Activated gamma-delta T cell treated with Interleukin-2 at 50 U/mL for 16 hours (primary cell): ENCODE measurements at regions not wholly inside any gene's neighbourhood (a gene's known extent, or its start where the extent isn't known, plus 50 kb on each side); places are given as distances from the start of the nearest gene placed in this dataset.

Experiments used
- DNase-seq: peaks from one replicate; pipeline ENCODE4 v3.0.0-alpha.2; 2020

DNA sequence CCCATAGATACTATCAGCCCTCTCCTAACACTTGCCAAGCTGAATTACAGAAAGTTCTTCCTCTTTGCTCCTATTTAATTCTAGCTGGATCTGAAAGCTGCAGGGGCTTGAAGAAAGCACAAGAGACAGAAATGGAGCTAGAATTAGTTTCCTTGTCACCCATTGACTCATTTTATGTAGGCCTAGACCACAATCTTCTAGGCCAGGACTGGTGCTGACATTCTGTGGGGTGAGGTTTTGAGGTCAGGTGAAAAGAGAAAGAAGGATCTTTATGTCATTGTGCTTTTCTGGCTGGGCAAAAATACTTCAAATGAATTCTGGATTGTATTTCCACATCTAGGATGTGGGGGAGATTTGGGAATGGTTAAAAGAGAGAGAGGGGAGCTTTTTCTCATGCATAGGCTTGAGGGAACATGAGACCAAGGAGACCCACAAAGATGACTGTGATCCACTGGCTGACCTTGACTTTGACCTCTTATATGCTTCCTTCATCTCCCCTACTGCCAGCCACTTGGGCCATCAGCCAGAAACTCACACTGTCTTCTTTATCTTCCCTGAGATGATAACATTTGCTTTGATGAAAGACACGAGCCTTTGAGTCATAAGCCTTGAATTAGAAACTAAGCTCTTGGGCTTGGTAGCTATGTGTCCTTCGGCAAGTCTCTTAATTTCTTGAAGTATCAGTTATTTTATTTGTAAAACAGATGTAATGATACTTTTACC lies 274.9 kb upstream of the CADM1 start:
- no peak for DNase-seq

DNA sequence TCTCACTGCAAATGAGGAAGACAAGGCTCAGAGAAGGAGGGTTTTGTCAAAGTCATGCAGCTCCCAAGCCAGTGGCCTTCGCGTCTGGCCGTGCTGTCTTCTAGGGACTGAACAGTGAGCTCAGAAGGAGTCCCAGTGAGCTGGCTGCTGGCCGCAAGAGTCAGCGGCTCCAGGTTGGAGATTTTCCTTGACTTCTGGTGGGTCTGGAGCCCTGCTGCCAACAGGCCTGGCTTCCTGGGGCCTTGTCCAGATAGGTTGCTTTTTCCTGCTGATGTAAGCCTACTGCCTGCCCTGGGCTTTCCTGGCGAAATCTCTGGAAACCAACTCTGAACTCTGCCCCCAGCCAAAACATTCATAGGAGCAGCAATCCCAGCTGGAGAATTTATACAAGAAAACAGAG lies 272.7 kb upstream of the CADM1 start:
- DNase-seq = no peak

- no peak for DNase-seq
Observed at GRCh38 chr11:115775846-115776245, 271.6 kb upstream of the CADM1 start.

DNA sequence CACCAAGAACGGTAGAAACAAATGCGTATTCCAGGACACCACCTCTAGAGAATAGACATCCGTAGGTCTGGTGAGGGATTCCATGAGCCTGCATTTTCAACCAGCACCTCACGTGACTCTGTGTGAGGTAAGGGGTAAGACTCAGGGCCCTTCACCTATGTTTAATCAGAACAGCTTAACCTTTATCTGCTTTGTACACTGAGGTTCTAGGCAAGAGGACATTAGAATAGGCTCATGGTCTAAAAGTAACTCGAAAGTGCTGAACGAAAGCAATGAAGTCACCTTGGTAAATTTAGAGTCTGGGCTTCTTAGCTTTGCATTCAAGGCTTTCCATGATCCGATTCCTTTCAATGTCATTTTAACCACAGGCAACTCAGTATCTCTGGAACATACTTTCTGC lies 270.5 kb upstream of the CADM1 start:
- no peak for DNase-seq

- DNase-seq = no peak
Observed at GRCh38 chr11:115769891-115770290, 265.7 kb upstream of the CADM1 start.

GRCh38 chr11:115767883-115768282 lies 263.7 kb upstream of the CADM1 start:
- no peak for DNase-seq

- DNase-seq = no peak
Observed at GRCh38 chr11:115767047-115767802, 263.0 kb upstream of the CADM1 start.

DNA sequence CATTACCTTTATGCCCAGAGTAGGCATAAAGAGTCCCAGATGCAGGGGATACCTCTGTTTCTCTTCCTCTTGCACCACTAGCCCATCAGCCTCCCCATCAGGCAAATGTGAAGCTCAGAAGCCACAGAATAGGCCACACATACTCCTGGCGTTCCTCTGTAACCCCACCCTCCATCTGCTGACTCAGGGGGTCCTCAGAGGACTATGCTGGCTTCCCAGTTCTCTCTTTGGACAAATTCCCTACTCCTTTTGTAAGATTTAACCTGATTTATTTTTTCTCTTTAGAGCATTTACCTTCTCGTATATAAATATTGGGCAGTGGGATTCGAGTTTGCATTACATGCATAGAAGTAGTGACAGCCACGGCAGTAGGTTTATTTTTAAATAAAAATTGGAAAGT lies 262.3 kb upstream of the CADM1 start:
- DNase-seq = no peak

- DNase-seq = no peak
Observed at GRCh38 chr11:115765803-115766239, 261.6 kb upstream of the CADM1 start.

GRCh38 chr11:115764176-115764575 lies 260.0 kb upstream of the CADM1 start:
- DNase-seq = no peak

DNA sequence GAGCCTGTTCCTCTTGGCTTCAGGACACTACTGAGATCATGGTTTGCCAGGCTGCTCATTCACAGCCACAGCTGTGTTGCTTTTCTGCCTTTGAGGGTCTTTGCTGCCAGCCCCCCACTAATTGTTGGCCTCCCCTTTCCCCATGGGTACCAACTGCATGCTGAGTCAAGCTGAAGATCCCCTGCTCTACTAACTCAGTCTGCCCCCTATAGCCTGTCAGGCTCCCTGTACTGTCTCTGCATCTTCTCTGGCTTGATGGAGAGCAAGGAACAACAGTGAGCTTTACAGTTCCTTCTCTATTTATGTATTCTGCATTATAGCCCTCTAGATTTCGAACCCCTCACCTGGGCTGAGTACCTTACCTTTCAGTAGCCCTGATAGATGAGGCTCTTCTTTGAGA lies 257.6 kb upstream of the CADM1 start:
- no peak for DNase-seq

DNA sequence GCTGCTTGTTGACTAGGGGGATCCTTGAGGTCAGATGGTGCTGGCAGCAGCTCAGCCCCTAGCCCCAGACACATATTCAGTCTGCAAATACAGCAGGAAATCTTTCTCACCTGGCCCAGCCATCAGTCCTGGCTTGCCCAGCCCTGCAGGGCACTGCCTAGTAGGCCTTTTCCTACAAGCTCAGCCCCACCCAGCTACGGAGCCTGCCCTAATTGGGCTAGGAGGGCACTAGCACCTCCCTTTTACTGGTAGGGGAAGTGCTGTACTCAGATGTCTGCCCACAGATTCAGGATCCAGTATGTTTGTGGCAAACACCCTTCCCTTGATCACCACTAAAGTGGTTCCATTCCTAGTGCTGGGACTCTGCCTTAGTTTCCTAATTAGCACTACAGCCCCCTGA lies 257.1 kb upstream of the CADM1 start:
- no peak for DNase-seq

DNA sequence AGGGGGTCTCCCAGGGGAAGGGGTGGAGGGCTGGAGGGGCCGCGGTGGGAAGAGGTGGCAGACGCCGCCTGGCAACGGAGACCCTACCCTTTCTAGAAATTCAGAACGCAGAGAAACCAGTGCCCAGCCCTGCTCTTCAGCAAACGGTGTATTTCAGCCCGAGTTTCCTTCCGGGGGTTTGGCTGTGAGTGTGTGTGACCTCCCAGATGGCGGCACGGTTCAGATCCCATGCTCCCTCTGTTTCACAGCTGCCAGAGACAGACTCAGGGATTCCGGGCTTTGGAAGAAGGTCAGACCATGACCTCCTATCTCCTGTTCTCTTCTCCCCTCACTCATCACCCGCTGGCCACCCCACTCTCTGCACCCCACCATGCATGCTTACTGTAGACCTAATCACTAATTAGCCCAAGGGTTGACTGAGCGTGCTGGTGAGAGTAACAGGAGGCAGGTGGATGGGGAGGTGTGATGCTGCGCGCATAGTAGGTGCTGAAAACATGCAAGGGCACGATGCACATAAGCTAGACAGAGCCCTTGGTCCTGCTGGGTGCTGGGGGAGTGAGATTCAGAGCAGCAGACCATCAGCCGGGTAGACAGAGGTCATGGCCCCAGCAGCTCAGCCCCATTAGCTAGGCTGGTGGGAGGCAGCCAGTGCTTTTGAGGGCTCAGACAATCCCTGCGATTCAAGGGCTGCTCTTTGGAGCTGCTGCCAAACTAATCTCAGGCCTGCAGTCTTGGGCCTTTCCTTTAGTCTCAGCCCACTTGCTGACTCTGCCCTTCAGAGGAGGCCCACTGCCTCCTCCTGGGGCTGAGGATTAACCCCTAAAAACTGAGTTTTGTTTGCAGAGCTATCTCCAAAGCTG lies 256.5 kb upstream of the CADM1 start:
- DNase-seq = no peak

GRCh38 chr11:115759622-115760460 lies 255.6 kb upstream of the CADM1 start:
- no peak for DNase-seq

DNA sequence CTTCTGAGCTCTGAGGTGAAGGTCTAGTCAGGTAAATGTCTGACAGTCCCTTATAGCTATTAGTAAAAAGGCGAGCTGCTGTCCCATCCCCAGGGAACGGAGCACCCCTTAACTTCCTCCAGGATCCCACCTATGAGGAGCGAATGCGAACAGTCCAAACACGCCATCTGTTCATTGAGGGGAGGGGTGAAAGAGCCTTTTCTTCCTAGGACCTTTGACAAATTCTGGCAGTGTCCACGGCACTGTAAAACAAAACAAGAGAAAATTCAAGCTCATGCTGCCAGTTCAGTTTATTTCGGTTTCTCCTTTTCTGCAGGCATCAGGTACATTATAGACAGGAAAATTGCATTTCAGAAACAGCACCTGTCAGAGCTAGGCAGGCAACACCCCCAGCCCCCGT lies 253.8 kb upstream of the CADM1 start:
- no peak for DNase-seq

DNA sequence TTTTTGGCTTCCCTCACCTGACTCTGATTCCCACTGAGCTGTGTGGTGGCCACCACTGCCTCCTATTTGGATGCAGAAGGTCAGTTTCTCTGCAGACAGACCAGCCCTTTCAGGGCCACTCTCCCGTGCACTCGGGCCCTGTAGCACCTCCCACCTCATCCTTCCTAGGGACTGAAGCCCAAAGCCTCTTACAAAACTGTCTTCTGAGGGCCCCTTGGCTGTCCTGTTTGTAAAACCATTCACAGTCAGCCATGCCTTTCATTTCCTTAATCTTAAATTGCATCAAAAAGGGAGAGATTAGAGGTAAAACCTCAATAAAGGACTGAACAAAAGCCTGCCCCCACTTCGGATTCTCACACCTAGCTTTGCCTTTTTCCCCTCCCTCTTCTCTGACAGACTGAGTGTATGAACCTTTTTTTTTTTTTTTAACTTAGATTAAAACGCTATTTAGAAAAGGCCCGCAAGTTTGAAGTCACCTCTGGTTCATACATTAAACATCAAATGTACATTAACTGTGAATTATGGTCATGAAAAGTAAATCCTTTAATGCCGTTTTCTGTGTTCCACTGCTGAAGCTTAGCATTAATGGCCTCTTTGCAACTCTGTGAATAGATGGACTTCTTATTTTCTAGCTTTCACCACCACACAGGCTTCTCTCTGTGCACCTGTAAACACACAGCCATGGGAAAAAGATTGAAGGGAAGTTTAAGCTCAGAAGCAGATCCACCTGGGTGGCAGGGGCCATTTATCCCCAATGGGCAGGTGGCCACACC lies 247.2 kb upstream of the CADM1 start:
- no peak for DNase-seq

DNA sequence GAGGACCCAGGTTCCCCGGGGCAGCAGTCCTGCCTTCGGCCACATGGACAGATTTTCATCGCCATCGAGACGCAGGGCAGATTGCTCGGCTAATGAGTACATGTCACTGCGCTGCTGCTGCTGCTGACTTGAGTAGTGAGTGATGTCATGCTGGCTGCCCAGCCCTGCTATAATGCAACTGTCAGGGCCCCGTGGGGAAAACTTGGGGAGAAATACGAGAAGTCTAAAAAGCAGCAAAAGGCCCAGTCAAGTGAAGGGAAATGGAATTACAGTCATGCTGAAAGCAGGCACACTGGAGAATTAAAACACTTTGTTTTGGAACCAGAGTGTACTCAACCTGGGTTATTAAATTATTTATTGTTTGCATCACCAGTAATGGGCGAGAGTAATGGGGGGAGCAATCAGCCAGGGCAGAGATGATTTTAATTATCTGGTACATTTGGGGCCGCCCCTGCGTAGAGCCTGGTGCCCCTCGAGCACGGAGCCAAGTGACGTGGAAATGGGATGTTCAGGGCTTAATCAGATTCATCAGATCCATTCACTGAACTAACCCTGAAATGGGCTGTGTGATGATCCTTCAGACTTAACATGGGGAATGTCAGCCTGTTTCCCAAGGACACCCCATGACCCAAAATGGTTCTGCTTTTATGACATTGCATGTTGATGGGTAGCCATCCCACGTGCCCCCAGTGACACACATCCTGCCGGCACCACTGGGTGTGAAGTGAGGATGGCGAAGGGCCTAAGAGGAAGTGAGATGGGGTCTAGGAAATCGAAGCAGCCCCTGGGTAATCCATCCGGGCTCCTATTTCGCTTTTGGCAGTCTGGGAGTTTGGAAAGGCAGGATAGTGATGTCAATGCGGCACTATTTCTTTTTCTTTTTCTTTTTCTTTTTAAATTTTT lies 241.6 kb upstream of the CADM1 start:
- no peak for DNase-seq

GRCh38 chr11:115745066-115745465 lies 240.9 kb upstream of the CADM1 start:
- DNase-seq = no peak

DNA sequence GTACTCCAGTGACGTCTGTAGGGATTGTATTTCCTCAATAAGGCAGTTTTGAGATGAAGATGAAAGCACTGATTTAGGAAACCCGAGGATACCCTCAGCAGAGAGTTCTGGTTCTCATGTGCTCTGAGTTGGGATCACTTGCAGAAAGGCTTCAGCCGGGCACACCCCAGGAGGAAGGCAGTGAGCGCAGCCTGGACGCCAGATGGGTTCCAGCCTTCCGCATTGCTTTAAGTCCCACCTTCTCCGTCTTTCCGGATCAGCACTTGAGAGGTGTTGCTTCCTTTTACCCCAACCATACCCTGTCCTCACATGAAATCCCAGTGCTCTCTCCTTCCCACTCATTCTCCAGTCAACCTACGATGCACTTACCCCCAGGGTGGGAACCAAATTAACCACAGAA lies 239.5 kb upstream of the CADM1 start:
- DNase-seq = no peak

DNA sequence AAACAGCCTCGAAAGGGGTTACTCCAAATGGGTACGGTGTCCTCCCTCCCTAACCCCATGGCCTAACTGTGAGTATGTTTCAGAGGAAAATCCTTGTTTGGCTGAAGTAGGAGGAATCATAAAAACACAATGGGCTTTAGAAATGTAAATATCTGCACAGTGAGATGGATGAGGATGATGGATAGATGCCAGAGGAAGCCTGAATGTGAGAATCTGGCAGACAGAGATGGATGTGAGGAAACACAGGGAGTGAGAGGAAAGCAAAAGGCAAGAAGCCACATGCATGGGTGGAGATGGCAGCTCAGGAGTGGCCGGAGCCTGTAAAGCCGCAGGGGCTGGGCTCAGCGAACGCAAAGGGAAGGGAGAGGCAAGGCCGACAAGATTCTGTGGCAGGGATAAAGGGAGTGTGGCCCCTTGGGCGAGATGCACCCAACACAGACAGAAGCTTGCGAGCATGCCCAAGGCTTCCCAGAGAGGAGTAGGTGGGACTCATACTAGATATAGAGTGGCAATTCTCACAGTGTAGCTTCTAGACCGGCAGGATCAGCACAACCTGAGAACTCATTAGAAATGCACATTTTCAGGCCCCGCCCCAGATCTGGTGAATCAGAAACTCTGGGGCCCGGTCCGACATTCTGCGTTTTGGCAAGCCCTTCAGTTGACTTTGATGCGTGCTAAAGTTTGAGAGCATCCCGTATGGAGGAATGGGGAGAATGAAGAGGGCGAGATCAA lies 237.3 kb upstream of the CADM1 start:
- DNase-seq = no peak
